GM19397 (cell line): ENCODE measurements at regions not wholly inside any gene's neighbourhood (a gene's known extent, or its start where the extent isn't known, plus 50 kb on each side); places are given as distances from the start of the nearest gene placed in this dataset.
"Not testable (repeated sequence)": the region's sequence is repeated elsewhere in the genome, so short reads cannot be mapped to it uniquely, and the experiment has no call there.

Experiments used
- ATAC-seq: cut with Tn5 transposase; IDR thresholded peaks from one replicate; pipeline ENCODE4 v1.9.1; 2021; ENCODE audit warnings: mild to moderate bottlenecking, moderate library complexity; ENCODE audit not compliant: unreplicated experiment

- ATAC-seq, result no peak
These were observed 265.1 kb downstream of the SH3BP4 start for GRCh38 chr2:235216901-235217300.

- no peak for ATAC-seq
These were observed 266.0 kb downstream of the SH3BP4 start for GRCh38 chr2:235217846-235218245.

DNA sequence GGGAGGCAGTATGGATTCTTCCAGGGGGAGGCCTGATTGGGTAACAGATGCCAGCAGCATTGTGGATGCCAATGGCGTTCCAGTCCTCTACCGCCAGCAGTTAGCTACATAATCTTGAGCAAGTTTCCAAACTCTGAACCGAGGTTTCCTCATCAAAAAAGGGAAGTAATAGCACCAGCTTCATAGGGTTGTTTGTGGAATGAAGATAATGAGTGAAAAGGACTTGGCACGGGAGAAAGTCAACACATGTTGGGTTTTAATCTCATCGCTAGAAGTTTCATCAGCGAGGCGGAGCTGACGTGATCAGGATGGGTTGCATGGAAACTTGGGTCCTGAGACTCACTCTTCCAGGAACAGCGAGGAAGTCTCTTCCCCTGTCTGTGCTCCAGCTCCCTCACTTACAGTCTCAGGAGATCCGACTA lies 266.7 kb downstream of the SH3BP4 start:
- ATAC-seq, result no peak

- no peak for ATAC-seq
These were observed 267.2 kb downstream of the SH3BP4 start for GRCh38 chr2:235219048-235219447.

DNA sequence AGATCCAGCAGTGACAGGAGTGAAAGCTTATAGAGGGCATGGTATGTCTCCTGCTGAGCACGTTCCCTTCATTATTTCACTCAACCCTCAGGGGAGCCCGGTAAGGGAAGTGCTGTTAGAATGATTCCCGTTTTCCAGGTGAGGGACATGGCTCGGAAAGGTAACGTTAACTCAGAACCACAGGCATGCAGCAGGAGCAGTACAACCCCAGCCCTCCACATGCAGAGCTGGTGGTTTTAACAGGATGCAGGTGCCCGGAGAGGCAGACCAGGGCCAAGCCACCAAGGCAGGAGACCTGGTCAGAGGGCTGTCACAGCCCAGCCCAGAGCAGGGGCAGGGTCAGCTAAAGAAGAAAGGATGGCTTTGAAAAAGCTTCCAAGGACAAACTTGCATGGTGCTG lies 268.5 kb downstream of the SH3BP4 start:
- no peak for ATAC-seq

DNA sequence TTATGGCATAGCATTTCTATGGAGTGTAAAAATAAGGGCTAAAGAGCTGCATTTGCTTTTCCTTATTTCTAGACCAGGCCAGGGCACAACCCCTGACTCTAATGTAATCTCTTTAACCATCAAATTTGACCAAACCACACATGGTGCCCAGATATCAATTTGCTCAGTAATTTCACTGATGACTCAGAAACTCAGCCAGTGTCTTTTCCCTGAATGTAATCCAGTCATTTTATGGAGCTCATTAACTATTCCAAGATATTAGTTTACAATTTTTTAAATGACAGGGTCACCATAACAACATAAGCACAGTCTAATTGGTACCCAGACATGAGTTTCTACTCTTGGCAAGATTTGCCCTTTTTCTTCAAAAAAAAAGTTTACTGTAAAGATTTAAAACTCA lies 270.8 kb upstream of the AGAP1 start:
- no peak for ATAC-seq

DNA sequence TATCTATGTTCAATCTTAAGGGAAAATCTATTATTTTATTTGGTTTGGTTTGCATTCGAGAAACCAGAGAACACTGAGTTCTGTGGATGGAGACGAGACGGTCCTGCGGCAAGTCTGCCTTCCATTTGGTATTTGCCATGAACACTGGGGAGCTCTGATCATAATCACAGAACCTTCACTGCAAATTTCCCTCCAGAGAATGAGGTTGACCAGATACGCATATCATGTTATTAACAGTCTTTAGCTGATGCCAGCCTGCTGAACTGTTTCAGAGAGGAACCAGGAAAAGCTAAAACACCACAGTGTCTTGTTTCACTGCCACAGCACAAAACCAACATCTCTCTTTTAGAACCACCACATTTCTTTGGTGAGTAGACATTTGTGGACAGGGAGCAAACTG lies 269.4 kb upstream of the AGAP1 start:
- no peak for ATAC-seq

DNA sequence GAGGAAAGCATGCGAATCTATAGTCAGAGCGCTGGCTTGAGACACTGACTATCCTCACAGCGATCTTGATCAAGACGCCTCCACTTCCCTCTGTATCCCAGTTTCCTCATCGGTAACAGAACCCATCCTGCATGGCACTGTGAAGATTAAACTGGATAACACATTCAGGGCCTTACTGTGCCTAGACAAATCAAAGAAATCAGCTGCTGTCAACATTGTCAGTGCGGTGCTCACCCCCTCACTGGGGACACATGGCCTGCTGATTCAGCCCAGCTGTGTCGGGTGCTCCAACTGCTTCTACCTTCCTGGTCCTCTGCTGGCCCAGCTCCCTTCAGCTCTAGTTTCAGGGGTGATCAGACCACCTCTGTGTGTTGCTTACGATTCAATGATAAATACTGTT lies 268.6 kb upstream of the AGAP1 start:
- no peak for ATAC-seq

- ATAC-seq, result no peak
These were observed 266.3 kb upstream of the AGAP1 start for GRCh38 chr2:235227590-235227989.

DNA sequence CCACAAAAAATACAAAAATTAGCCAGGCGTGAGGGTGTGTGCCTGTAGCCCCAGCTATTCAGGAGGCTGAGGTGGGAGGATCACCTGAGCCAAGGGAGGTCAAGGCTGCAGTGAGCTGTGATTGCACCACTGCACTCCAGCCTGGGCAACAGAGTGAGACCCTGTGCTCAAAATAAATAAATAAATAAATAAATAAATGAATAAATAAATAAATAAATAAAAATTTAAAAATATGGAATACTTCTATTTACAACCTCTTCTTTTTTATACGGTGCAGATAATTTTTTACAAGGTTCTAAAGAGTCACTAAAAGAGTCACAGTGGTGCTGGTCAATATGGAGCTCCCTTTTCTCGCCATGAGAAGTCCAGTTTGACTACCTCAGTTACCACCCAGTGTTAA lies 265.4 kb upstream of the AGAP1 start:
- not testable (repeated sequence) for ATAC-seq

DNA sequence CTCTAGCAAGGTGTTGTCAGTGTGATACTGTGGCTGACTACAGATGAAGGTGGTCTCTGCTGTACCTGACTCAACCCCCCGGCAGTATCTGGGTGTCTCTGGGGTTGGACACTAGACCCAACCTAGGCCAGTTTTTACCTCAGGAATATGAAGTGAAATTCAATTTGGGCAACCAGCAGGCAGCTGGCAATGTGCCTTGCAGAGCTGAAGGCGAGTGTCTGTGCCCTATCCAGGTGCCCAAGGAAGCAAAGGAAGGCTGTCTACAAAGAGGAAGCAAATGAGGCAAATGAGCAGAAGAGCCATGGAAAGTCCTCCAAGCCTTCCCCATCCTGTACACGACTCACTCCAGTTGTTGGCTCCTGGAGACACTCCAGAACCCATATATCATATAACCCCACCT lies 264.6 kb upstream of the AGAP1 start:
- no peak for ATAC-seq

- no peak for ATAC-seq
These were observed 262.8 kb upstream of the AGAP1 start for GRCh38 chr2:235230821-235231601.

GRCh38 chr2:235232449-235233433 lies 261.1 kb upstream of the AGAP1 start:
- ATAC-seq, result no peak

GRCh38 chr2:235234736-235235135 lies 259.1 kb upstream of the AGAP1 start:
- ATAC-seq, result no peak

- no peak for ATAC-seq
These were observed 257.7 kb upstream of the AGAP1 start for GRCh38 chr2:235235977-235236767.

GRCh38 chr2:235238537-235238936 lies 255.3 kb upstream of the AGAP1 start:
- no peak for ATAC-seq

DNA sequence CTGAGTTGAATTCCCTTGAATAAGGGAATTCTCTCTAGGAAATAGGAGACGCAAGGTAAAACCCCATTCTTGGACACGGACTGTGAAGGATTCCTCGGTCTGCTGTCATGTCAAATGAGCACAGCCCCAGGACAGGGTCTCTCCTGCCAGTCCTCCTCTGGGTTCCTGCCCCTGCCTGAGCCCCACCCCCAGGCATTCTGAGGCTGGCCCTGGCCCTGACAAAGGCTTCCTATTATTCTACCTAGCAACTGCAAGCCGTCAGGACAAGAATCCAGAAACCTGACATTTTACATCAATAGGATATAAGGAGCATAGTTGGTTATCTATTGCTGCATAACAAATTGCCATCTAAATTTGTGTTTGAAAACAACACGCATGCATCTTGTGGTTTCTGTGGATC lies 253.3 kb upstream of the AGAP1 start:
- ATAC-seq, result no peak

DNA sequence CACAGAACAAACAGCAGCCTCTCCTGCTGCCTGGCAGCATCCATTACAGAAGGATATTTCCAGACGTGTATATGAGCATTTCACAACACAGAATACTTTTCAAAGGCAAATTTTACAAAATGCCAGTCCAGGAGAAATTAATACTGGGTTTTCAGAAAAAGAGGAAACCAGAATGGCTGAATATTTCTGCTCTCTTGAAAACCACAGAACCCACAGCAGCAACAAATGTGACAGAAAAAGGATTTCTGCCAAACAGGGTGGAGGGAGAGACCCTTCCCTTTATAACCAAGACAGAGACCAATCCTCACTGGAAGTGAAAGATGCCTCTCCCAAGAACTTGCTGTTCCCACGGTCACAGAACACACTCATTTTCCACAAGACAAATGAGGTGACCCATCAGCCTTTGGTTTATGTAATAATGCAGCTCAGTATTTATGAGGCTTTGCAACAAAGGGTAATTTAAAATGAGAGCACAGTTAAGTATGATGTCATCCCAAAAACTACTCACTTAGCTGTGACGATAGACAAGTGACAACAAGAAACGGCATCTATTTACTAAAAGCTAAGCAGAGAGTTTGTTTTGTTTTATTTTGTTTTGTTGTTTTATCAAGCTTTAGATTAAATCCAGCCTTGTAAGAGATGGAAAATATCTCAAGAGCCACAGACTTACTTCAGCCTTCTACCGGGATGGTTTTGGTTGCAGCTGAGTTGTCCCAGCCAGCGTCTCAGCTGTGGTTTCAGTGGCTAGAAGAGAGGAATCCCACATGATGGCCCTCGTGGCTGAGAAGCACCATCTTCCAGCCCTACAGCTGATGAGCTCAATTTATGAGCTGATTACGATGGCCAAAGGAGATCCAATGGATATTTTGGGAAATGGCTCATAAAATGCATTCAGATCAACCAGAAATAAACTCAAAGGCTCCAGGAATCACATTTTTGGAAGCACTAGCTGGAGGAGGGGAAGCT lies 249.3 kb upstream of the AGAP1 start:
- ATAC-seq, result no peak

GRCh38 chr2:235247001-235247400 lies 246.8 kb upstream of the AGAP1 start:
- ATAC-seq, result no peak

DNA sequence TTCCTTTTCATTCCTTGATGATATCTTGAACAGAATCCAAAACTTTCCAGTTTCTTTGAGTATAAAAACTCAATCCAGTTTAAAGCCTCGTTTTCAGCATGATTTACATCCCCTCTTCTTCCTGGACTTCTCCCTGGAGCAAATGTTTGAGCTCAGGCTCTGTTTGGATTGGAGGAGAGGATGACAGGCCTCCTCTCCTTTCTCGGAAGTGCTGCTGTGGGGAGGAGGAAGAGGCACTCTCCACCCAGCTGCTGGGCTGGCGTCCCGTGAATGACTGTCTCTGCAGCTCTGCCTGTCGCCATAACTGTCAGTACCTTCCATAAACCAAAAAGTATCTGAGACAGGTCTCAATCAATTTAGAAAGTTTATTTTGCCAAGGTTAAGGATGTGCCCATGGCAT lies 238.2 kb upstream of the AGAP1 start:
- ATAC-seq, result no peak
